Spleen (tissue), 11 donors: ENCODE measurements at regions not wholly inside any gene's neighbourhood (a gene's known extent, or its start where the extent isn't known, plus 50 kb on each side); places are given as distances from the start of the nearest gene placed in this dataset.
A peak's percentile ranks its signal among the peaks of the same experiment; 100 is the strongest.

Experiments used
- DNase-seq: peaks from one replicate; pipeline ENCODE4 v3.0.0-alpha.2; 2020
- H3K27ac ChIP-seq, 8 donors: fragments of 200-600 bp; sonication (generic) in 7 of 8; 1 replicate in 4 of 8; 2 replicates in 4 of 8; pipeline versions ENCODE4 v1.5.0 to v1.8.0; 2016 to 2021; ENCODE audit warnings: inconsistent platforms in 4 of 8, mild to moderate bottlenecking in 4 of 8, moderate library complexity in 1 of 8
- H3K27me3 ChIP-seq, 7 donors: fragments of 200-600 bp; sonication (generic) in 6 of 7; replicated peaks in 1 of 7; 1 replicate in 4 of 7; 2 replicates in 3 of 7; pipeline versions ENCODE4 v1.5.0 to v1.8.0; 2016 to 2021; ENCODE audit warnings: inconsistent platforms in 3 of 7, mild to moderate bottlenecking in 1 of 7
- H3K36me3 ChIP-seq, 6 donors: fragments of 200-600 bp; sonication (generic) in 5 of 6; 1 replicate in 4 of 6; 2 replicates in 2 of 6; pipeline versions ENCODE4 v1.5.0 to v1.8.0; 2016 to 2021; ENCODE audit warnings: inconsistent platforms in 2 of 6
- H3K4me1 ChIP-seq, 6 donors: fragments of 200-600 bp; sonication (generic) in 5 of 6; 1 replicate in 3 of 6; 2 replicates in 3 of 6; pipeline versions ENCODE4 v1.5.0 to v1.8.0; 2016 to 2021; ENCODE audit warnings: inconsistent platforms in 3 of 6
- H3K4me3 ChIP-seq, 8 donors: fragments of 200-600 bp; sonication (generic) in 7 of 8; 1 replicate in 4 of 8; 2 replicates in 4 of 8; pipeline versions ENCODE4 v1.5.0 to v1.8.0; 2016 to 2021; ENCODE audit warnings: inconsistent platforms in 4 of 8, mild to moderate bottlenecking in 4 of 8, moderate library complexity in 2 of 8
- H3K9me3 ChIP-seq, 8 donors: fragments of 200-600 bp; sonication (generic) in 7 of 8; 1 replicate in 4 of 8; 2 replicates in 4 of 8; pipeline versions ENCODE4 v1.5.0 to v1.8.0; 2016 to 2021; ENCODE audit warnings: inconsistent platforms in 4 of 8
- CTCF ChIP-seq, 11 experiments: fragments of 200-600 bp in 7 of 11; fragments of 450-650 bp in 4 of 11; sonication (generic) in 4 of 11; IDR thresholded peaks in 8 of 11; conservative IDR thresholded peaks in 3 of 11; 1 replicate in 7 of 11; 2 replicates in 4 of 11; pipeline versions ENCODE4 v1.4.0 to v1.8.0; 2016 to 2021; ENCODE audit warnings: antibody characterized with exemption in 11 of 11, inconsistent platforms in 4 of 11, mild to moderate bottlenecking in 1 of 11
- POLR2A ChIP-seq, 3 donors: fragments of 450-650 bp; IDR thresholded peaks; one replicate each; pipeline ENCODE4 v1.5.1; 2017; ENCODE audit warnings: antibody characterized with exemption in 3 of 3, mild to moderate bottlenecking in 1 of 3
- POLR2AphosphoS5 ChIP-seq, 3 donors: sonication (generic); formaldehyde crosslinking; IDR thresholded peaks; one replicate each; pipeline ENCODE4 v1.5.1; 2017; ENCODE audit warnings: antibody characterized with exemption in 3 of 3
- WGBS, 5 donors: extraction: QIAGEN DNeasy Blood & Tissue Kit in 3 of 5; methylation state at CpG; one replicate each; pipeline versions ENCODE4 v1.1.5 to v1.1.7; 2013 to 2018; 5-methylcytosine and 5-hydroxymethylcytosine counted together
- intact Hi-C: fragments of 100-400 bp; cut with DNase I; formaldehyde crosslinking; loops from one replicate; pipeline ENCODE4 v1.15.0; 2023; ENCODE audit warnings: low total_unique reads
- donor health status: healthy with polysubstance abuse.
- donor health status: DM: no; HTN: no; CAD: no; lungs with moderate emphysema.
- donor health status: DM: no; HTN: no; CAD: no.
- donor health status: Bipolar disorder and iron deficiency.
- donor health status: healthy.
- donor health status: DM: no; HTN: no; CAD: no.
- donor health status: DM: yes; HTN: yes; CAD: no.

DNA sequence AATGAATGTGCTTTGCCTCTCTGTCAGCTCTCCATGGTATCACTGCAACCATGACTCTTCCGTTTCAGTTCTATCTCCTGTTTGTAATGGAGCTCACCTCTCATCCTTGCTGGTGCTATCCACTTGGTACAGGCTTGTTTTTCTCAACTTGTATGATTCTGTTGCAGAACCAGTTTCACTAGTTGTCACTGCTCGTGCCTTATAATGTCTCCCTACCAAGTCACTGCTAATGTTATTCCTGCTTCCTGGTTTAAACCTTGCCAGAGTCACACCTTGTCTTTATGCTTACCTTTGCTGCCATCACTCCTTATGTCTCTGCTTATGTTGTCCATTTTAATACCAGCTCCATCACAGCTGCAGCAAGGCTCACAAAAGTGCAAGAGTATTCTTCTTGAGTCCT, 1191.0 kb upstream of the LRRTM1 start:
- TF ChIP-seq CTCF (IDR thresholded peaks at IDR 0.05 in 8 of 11, conservative IDR thresholded peaks at IDR 0.05 in 3 of 11), result no peak
- TF ChIP-seq POLR2AphosphoS5 (IDR thresholded peaks at IDR 0.05), result no peak
- TF ChIP-seq POLR2A (IDR thresholded peaks at IDR 0.05), result no peak
- Histone ChIP-seq H3K27ac (no peak overlapping the region), H3K27me3 (no peaks in the 10 kb centered on the region), H3K9me3 (peaks cover 0 to 12% (median 5%) of the 10 kb centered on the region in 8 donors), H3K36me3 (no peaks in the 10 kb centered on the region), H3K4me1 (no peaks in the 10 kb centered on the region), H3K4me3 (no peak overlapping the region)
- intact Hi-C loops, result no loop called here
- 71 to 92% (median 89%) methylated on average over 2 of the region's 2 CpGs for WGBS, 5 donors
- DNase-seq, result no peak

- Histone ChIP-seq H3K4me1 (no peaks in the 10 kb centered on the region), H3K4me3 (no peak overlapping the region), H3K9me3 (peaks cover 0 to 47% (median 25%) of the 10 kb centered on the region in 8 donors), H3K27ac (no peak overlapping the region), H3K36me3 (no peaks in the 10 kb centered on the region), H3K27me3 (no peaks in the 10 kb centered on the region)
- no peak for DNase-seq
- no peak for TF ChIP-seq POLR2AphosphoS5 (IDR thresholded peaks at IDR 0.05)
- no peak for TF ChIP-seq CTCF (IDR thresholded peaks at IDR 0.05 in 8 of 11, conservative IDR thresholded peaks at IDR 0.05 in 3 of 11)
- no peak for TF ChIP-seq POLR2A (IDR thresholded peaks at IDR 0.05)
- intact Hi-C loops, result no loop called here
- WGBS, 5 donors, result 80 to 90% (median 84%) methylated on average over 4 of the region's 4 CpGs
These were observed 1178.7 kb upstream of the LRRTM1 start for GRCh38 chr2:81483254-81483653.

DNA sequence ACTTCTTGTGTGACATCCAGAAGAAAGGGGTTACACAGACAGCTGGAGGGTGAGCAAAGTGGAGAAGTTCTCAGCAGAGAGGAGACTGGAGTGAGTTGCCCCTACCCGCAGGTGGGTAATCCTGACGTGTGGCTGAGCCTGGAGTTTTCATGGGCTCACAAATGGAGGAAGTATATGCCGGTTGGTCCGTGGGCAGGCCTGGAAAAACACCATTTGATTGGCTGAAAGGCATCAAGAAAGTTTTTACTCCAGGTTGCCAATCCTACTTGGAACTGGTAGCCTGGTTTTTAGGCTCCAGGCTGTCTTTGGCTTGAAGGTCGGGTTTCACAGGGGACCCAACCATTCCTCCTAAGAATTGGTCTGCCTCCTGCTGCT, 1177.4 kb upstream of the LRRTM1 start:
- no peak overlapping the region for H3K27ac ChIP-seq
- H3K9me3 ChIP-seq, result peaks cover 0 to 45% (median 19%) of the 10 kb centered on the region in 8 donors
- no peak for DNase-seq
- no peak overlapping the region for H3K4me3 ChIP-seq
- intact Hi-C loops, result no loop called here
- no peaks in the 10 kb centered on the region for H3K27me3 ChIP-seq
- no peak for TF ChIP-seq POLR2A (IDR thresholded peaks at IDR 0.05)
- no peak for TF ChIP-seq POLR2AphosphoS5 (IDR thresholded peaks at IDR 0.05)
- TF ChIP-seq CTCF (IDR thresholded peaks at IDR 0.05 in 8 of 11, conservative IDR thresholded peaks at IDR 0.05 in 3 of 11), result no peak
- H3K36me3 ChIP-seq, result no peaks in the 10 kb centered on the region
- H3K4me1 ChIP-seq, result no peaks in the 10 kb centered on the region
- WGBS, 5 donors, result 82 to 97% (median 89%) methylated on average over 5 of the region's 5 CpGs

- DNase-seq, result peak; percentile 63
- H3K36me3 ChIP-seq, result no peaks in the 10 kb centered on the region
- H3K9me3 ChIP-seq, result peaks cover 0 to 41% (median 15%) of the 10 kb centered on the region in 8 donors
- intact Hi-C loops, result no loop called here
- H3K4me3 ChIP-seq, result no peak overlapping the region
- TF ChIP-seq POLR2AphosphoS5 (IDR thresholded peaks at IDR 0.05), result no peak
- TF ChIP-seq POLR2A (IDR thresholded peaks at IDR 0.05), result no peak
- no peak for TF ChIP-seq CTCF (IDR thresholded peaks at IDR 0.05 in 8 of 11, conservative IDR thresholded peaks at IDR 0.05 in 3 of 11)
- no peak overlapping the region for H3K27ac ChIP-seq
- H3K4me1 ChIP-seq, result no peaks in the 10 kb centered on the region
- WGBS, 5 donors, result 87 to 94% (median 93%) methylated on average over 22 to 39 of the region's 39 CpGs
- H3K27me3 ChIP-seq, result no peaks in the 10 kb centered on the region
These were observed 1176.9 kb upstream of the LRRTM1 start for GRCh38 chr2:81481242-81481993.
